IMR-90 (cell line): ENCODE measurements at regions not wholly inside any gene's neighbourhood (a gene's known extent, or its start where the extent isn't known, plus 50 kb on each side); places are given as distances from the start of the nearest gene placed in this dataset.

Experiments used
- ATAC-seq: fragments of 200-7000 bp; cut with Tn5 transposase; 2 replicates; pipeline ENCODE4 v1.9.1; 2020; ENCODE audit warnings: low read depth, mild to moderate bottlenecking, moderate library complexity
- BruUV-seq: library from RNA; stranded (reverse); fragments of 400-500 nt; replicated peaks from 2 replicates; lab custom pipeline; 2021; lab: Mats Ljungman, UMichigan
- CTCF ChIA-PET: fragments of 300-600 bp; formaldehyde crosslinking; extraction: SDS; loops from one replicate; lab custom pipeline; 2021; ENCODE audit warnings: antibody characterized with exemption; lab: Yijun Ruan, JAX
- POLR2A ChIA-PET: fragments of 300-600 bp; sonication (Branson Sonifier 250); formaldehyde crosslinking; loops from one replicate; lab custom pipeline; 2022; ENCODE audit warnings: antibody characterized with exemption; ENCODE audit not compliant: unreplicated experiment; lab: Charles Lee
- DNase-seq: peaks from one replicate; pipeline ENCODE4 v3.0.0; 2013
- H2AFZ ChIP-seq: replicated peaks from 2 replicates; pipeline ENCODE3; 2013; ENCODE audit warnings: low read length, mild to moderate bottlenecking; ENCODE audit not compliant: poor library complexity
- H2AK5ac ChIP-seq: 2 replicates; pipeline ENCODE4 v1.6.1; 2013; ENCODE audit warnings: low read depth, low read length, inconsistent platforms
- H2AK9ac ChIP-seq: replicated peaks from 2 replicates; pipeline ENCODE3; 2013; ENCODE audit warnings: mild to moderate bottlenecking, low read depth, low read length, moderate library complexity; ENCODE audit not compliant: poor library complexity
- H2BK120ac ChIP-seq: 2 replicates; pipeline ENCODE4 v1.6.1; 2013; ENCODE audit warnings: low read depth, low read length, inconsistent platforms
- H2BK15ac ChIP-seq: 3 replicates; pipeline ENCODE4 v1.6.1; 2013; ENCODE audit warnings: low read depth, low read length, inconsistent platforms
- H2BK20ac ChIP-seq: 2 replicates; pipeline ENCODE4 v1.6.1; 2013; ENCODE audit warnings: low read depth, mild to moderate bottlenecking, inconsistent platforms, low read length, moderate library complexity
- H2BK5ac ChIP-seq: 2 replicates; pipeline ENCODE4 v1.6.1; 2013; ENCODE audit warnings: mild to moderate bottlenecking, low read depth, low read length, inconsistent platforms; ENCODE audit not compliant: poor library complexity, severe bottlenecking
- H3K14ac ChIP-seq: replicated peaks from 2 replicates; pipeline ENCODE4 v1.6.1; 2013; ENCODE audit warnings: low read depth, low read length, inconsistent platforms
- H3K18ac ChIP-seq: 2 replicates; pipeline ENCODE4 v1.6.1; 2013; ENCODE audit warnings: low read depth, low read length, control low read depth
- H3K23ac ChIP-seq: 2 replicates; pipeline ENCODE4 v1.6.1; 2013; ENCODE audit warnings: low read depth, low read length, inconsistent platforms
- H3K27ac ChIP-seq: 2 replicates; pipeline ENCODE4 v1.5.1; 2013; ENCODE audit warnings: mild to moderate bottlenecking, control low read depth, low read length; ENCODE audit not compliant: insufficient read depth
- H3K27me3 ChIP-seq: 2 replicates; pipeline ENCODE4 v1.6.1; 2013; ENCODE audit warnings: low read length; ENCODE audit not compliant: control insufficient read depth, insufficient read depth
- H3K36me3 ChIP-seq: 2 replicates; pipeline ENCODE4 v1.6.1; 2013; ENCODE audit warnings: low read length, mixed read lengths; ENCODE audit not compliant: control insufficient read depth, insufficient read depth
- H3K4ac ChIP-seq: 2 replicates; pipeline ENCODE4 v1.6.1; 2013; ENCODE audit warnings: low read depth, low read length, inconsistent platforms
- H3K4me1 ChIP-seq: 2 replicates; pipeline ENCODE4 v1.6.1; 2013; ENCODE audit warnings: low read length, mixed read lengths; ENCODE audit not compliant: control insufficient read depth, insufficient read depth
- H3K4me2 ChIP-seq: 2 replicates; pipeline ENCODE4 v1.6.1; 2013; ENCODE audit warnings: low read depth, mild to moderate bottlenecking, control low read depth, low read length, moderate library complexity
- H3K4me3 ChIP-seq: 2 replicates; pipeline ENCODE4 v1.5.1; 2013; ENCODE audit warnings: low read depth, mild to moderate bottlenecking, control low read depth, low read length, moderate library complexity; ENCODE audit not compliant: insufficient read depth
- H3K56ac ChIP-seq: 2 replicates; pipeline ENCODE4 v1.6.1; 2013; ENCODE audit warnings: low read length, inconsistent platforms; ENCODE audit not compliant: insufficient read depth; ENCODE audit errors: extremely low read depth
- H3K79me1 ChIP-seq, 2 experiments: 2 replicates each; pipeline ENCODE4 v1.6.1; 2013; ENCODE audit warnings: low read length in 2 of 2, inconsistent platforms in 1 of 2, low read depth in 1 of 2
- H3K9ac ChIP-seq: 2 replicates; pipeline ENCODE4 v1.6.1; 2013; ENCODE audit warnings: low read depth, low read length, control low read depth
- H3K9me1 ChIP-seq: 2 replicates; pipeline ENCODE4 v1.6.1; 2013; ENCODE audit warnings: low read length, inconsistent platforms; ENCODE audit not compliant: insufficient read depth
- H3K9me3 ChIP-seq: 2 replicates; pipeline ENCODE4 v1.6.1; 2013; ENCODE audit warnings: low read length; ENCODE audit not compliant: control insufficient read depth, insufficient read depth
- H4K20me1 ChIP-seq: 2 replicates; pipeline ENCODE4 v1.6.1; 2013; ENCODE audit warnings: low read length, inconsistent platforms; ENCODE audit not compliant: insufficient read depth
- H4K5ac ChIP-seq: 2 replicates; pipeline ENCODE4 v1.6.1; 2013; ENCODE audit warnings: mild to moderate bottlenecking, low read depth, low read length, control low read depth
- H4K8ac ChIP-seq, 2 experiments: 2 replicates each; pipeline ENCODE4 v1.6.1; 2013; ENCODE audit warnings: low read depth in 2 of 2, low read length in 2 of 2, control low read depth in 1 of 2, inconsistent platforms in 1 of 2
- H4K91ac ChIP-seq: 2 replicates; pipeline ENCODE4 v1.6.1; 2013; ENCODE audit warnings: low read depth, low read length, inconsistent platforms; ENCODE audit not compliant: insufficient read depth
- BHLHE40 ChIP-seq: fragments of 150-350 bp; IDR thresholded peaks from 2 replicates; pipeline ENCODE4 v1.6.1; 2016; ENCODE audit warnings: mild to moderate bottlenecking, low read depth, low read length
- CHD1 ChIP-seq: IDR thresholded peaks from 2 replicates; pipeline ENCODE4 v1.6.1; 2012; ENCODE audit warnings: low read depth, low read length, improper control_type of control experiment
- FOS ChIP-seq: fragments of 150-350 bp; IDR thresholded peaks from 2 replicates; pipeline ENCODE4 v1.6.1; 2016; ENCODE audit warnings: low read depth, low read length
- MAFK ChIP-seq: IDR thresholded peaks from 2 replicates; pipeline ENCODE4 v1.6.1; 2012; ENCODE audit warnings: low read depth, low read length, improper control_type of control experiment
- MAZ ChIP-seq: IDR thresholded peaks from 2 replicates; pipeline ENCODE4 v1.6.1; 2012; ENCODE audit warnings: low read depth, mild to moderate bottlenecking, low read length, improper control_type of control experiment, moderate library complexity, borderline replicate concordance
- MXI1 ChIP-seq: IDR thresholded peaks from 2 replicates; pipeline ENCODE4 v1.6.1; 2012; ENCODE audit warnings: low read depth, mild to moderate bottlenecking, low read length, moderate library complexity, borderline replicate concordance
- NFE2L2 ChIP-seq: fragments of 150-350 bp; IDR thresholded peaks from 2 replicates; pipeline ENCODE4 v1.6.1; 2016; ENCODE audit warnings: low read depth, mild to moderate bottlenecking, low read length
- RAD21 ChIP-seq: IDR thresholded peaks from 2 replicates; pipeline ENCODE4 v1.6.1; 2012; ENCODE audit warnings: low read length, improper control_type of control experiment
- RCOR1 ChIP-seq: IDR thresholded peaks from 2 replicates; pipeline ENCODE4 v1.6.1; 2012; ENCODE audit warnings: mild to moderate bottlenecking, low read length, improper control_type of control experiment; ENCODE audit not compliant: insufficient replicate concordance
- WGBS, 2 experiments: methylation state at CpG; one replicate each; pipeline versions ENCODE4 v1.1.5 to v1.1.7; 2013; ENCODE audit warnings: missing lambda C conversion rate in 2 of 2; ENCODE audit not compliant: insufficient read length in 1 of 2; ENCODE audit errors: extremely low coverage in 2 of 2; 5-methylcytosine and 5-hydroxymethylcytosine counted together
- dilution Hi-C: fragments of 300-500 bp; cut with HindIII; formaldehyde crosslinking; loops from one replicate; pipeline ENCODE4 v1.14.3; 2018; ENCODE audit warnings: low sequenced_read_pairs; ENCODE audit not compliant: unreplicated experiment
- in situ Hi-C: fragments of 300-500 bp; cut with MboI; formaldehyde crosslinking; loops from 3 replicates; pipeline ENCODE4 v1.14.3; 2019; ENCODE audit warnings: low sequenced_read_pairs, inconsistent platforms, mixed read lengths
- intact Hi-C: fragments of 100-400 bp; cut with micrococcal nuclease; formaldehyde crosslinking; loops from 2 replicates; pipeline ENCODE4 v1.10.0; 2022
- TF ChIP-seq, protein P1 (sequence below): fragments of 150-350 bp; IDR thresholded peaks from 2 replicates; pipeline ENCODE4 v1.6.1; 2017; ENCODE audit warnings: mild to moderate bottlenecking, antibody characterized with exemption, low read length, low read depth
- TF ChIP-seq, protein P2 (sequence below): conservative IDR thresholded peaks from 2 replicates; pipeline ENCODE4 v1.5.1; 2012; ENCODE audit warnings: mild to moderate bottlenecking, low read depth, low read length, improper control_type of control experiment

DNA sequence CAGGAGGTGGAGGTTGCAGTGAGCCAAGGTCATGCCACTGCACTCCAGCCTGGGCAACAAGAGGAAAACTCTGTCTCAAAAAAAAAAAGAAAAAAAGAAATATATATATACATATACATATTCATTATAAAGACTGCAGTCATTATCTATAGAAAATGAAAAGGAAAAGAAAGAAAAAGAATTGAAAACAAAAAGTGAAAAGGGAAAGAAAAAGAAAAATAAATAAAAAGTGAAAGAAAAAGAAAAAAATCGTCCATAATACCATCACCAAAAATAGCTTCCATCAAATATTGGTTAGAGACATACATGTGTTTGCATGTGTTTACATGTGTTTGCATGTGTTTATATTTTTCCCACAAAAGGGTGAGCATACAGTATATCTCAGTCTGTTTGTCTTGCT lies 105.5 kb upstream of the PARD3 start:
- Histone ChIP-seq H3K23ac (no peak overlapping the region), H4K8ac (no peak overlapping the region), H3K14ac (no peak overlapping the region), H2BK120ac (no peak overlapping the region), H4K20me1 (no peaks in the 10 kb centered on the region), H4K5ac (no peak overlapping the region), H3K18ac (no peak overlapping the region), H3K79me1 (no peaks in the 10 kb centered on the region), H3K9ac (no peak overlapping the region), H3K56ac (no peak overlapping the region), H2BK20ac (no peak overlapping the region), H4K91ac (no peak overlapping the region), H2BK15ac (no peak overlapping the region), H3K27me3 (peaks cover 15% of the 10 kb centered on the region), H3K4ac (no peak overlapping the region), H2AFZ (no peak overlapping the region), H2AK5ac (no peak overlapping the region), H2AK9ac (no peak overlapping the region), H3K36me3 (no peaks in the 10 kb centered on the region), H3K27ac (no peak overlapping the region), H2BK5ac (no peak overlapping the region), H3K4me2 (no peak overlapping the region), H3K9me1 (no peaks in the 10 kb centered on the region), H3K4me1 (peaks cover 4% of the 10 kb centered on the region; the same call in 1 of the 2 replicates), H3K9me3 (peaks cover 8% of the 10 kb centered on the region), H3K4me3 (no peak overlapping the region)
- CTCF ChIA-PET = no interaction called here
- ATAC-seq (no peak), DNase-seq (no peak)
- TF ChIP-seq MAFK (no peak), FOS (no peak), RCOR1 (no peak), RAD21 (no peak), BHLHE40 (no peak), MAZ (no peak), CHD1 (no peak), NFE2L2 (no peak), MXI1 (no peak)
- TF ChIP-seq, protein P1, sequence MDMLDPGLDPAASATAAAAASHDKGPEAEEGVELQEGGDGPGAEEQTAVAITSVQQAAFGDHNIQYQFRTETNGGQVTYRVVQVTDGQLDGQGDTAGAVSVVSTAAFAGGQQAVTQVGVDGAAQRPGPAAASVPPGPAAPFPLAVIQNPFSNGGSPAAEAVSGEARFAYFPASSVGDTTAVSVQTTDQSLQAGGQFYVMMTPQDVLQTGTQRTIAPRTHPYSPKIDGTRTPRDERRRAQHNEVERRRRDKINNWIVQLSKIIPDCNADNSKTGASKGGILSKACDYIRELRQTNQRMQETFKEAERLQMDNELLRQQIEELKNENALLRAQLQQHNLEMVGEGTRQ = no peak
- TF ChIP-seq, protein P2, sequence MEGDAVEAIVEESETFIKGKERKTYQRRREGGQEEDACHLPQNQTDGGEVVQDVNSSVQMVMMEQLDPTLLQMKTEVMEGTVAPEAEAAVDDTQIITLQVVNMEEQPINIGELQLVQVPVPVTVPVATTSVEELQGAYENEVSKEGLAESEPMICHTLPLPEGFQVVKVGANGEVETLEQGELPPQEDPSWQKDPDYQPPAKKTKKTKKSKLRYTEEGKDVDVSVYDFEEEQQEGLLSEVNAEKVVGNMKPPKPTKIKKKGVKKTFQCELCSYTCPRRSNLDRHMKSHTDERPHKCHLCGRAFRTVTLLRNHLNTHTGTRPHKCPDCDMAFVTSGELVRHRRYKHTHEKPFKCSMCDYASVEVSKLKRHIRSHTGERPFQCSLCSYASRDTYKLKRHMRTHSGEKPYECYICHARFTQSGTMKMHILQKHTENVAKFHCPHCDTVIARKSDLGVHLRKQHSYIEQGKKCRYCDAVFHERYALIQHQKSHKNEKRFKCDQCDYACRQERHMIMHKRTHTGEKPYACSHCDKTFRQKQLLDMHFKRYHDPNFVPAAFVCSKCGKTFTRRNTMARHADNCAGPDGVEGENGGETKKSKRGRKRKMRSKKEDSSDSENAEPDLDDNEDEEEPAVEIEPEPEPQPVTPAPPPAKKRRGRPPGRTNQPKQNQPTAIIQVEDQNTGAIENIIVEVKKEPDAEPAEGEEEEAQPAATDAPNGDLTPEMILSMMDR = no peak
- no TSS peak for BruUV-seq
- intact Hi-C loops = no loop called here
- no CpG with 5 or more reads among the region's 1 CpG for WGBS, 2 experiments
- POLR2A ChIA-PET = no interaction called here
- in situ Hi-C loops = no loop called here
- dilution Hi-C loops = no loop called here
